Fibroblast of lung (primary cell): ENCODE measurements at regions not wholly inside any gene's neighbourhood (a gene's known extent, or its start where the extent isn't known, plus 50 kb on each side); places are given as distances from the start of the nearest gene placed in this dataset.

Experiments used
- CTCF ChIP-seq, 2 donors: IDR thresholded peaks in 1 of 2; conservative IDR thresholded peaks in 1 of 2; 1 replicate in 1 of 2; 2 replicates in 1 of 2; pipeline ENCODE4 v1.5.1; 2011 to 2012; ENCODE audit warnings: low read length in 2 of 2, control low read depth in 1 of 2, inconsistent platforms in 1 of 2, low read depth in 1 of 2, mild to moderate bottlenecking in 1 of 2
- EZH2 ChIP-seq: IDR thresholded peaks from 2 replicates; pipeline ENCODE4 v1.5.1; 2012; ENCODE audit warnings: low read length, control low read depth, mild to moderate bottlenecking; ENCODE audit errors: missing control alignments

DNA sequence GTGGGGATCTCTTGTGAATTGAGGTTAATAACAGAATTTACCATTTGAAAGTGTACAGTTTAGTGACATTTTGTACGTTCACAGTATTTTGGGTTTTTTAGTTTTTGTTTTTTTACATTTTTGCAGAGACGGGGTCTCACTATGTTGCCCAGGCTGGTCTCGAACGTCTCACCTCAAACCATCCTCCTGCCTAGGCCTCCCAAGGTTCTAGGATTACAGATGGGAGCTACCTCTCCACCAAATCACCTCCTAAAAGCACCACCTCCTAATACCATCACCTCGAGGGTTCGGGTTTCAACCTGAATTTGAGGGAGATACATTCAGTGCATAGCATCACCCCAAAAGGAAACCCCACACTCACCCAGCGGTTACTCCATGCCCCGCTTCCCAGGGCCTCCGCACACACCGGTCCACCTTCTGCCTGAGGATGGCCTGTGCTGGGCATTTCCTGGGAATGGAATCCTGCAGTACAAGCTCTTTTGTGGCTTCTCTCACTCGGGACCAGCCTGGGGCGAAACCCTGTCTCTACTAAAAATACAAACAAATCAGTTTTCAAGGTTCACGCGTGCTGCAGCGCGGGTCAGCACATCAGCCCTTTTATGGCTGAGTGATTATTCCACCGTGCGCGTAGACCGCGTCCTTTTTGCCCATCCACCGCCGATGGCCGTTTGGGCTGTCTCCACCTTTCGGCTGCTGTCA is 182.7 kb upstream of the CIBAR2 start:
- TF ChIP-seq CTCF (conservative IDR thresholded peaks at IDR 0.05 in 1 of 2, IDR thresholded peaks at IDR 0.05 in 1 of 2; ENCODE audit: low read depth in 1 of 2, low read length in 2 of 2) (no peak), EZH2 (no peak)
